ENCODE measurements at regions not wholly inside any gene's neighbourhood (a gene's known extent, or its start where the extent isn't known, plus 50 kb on each side); places are given as distances from the start of the nearest gene placed in this dataset.

DNA sequence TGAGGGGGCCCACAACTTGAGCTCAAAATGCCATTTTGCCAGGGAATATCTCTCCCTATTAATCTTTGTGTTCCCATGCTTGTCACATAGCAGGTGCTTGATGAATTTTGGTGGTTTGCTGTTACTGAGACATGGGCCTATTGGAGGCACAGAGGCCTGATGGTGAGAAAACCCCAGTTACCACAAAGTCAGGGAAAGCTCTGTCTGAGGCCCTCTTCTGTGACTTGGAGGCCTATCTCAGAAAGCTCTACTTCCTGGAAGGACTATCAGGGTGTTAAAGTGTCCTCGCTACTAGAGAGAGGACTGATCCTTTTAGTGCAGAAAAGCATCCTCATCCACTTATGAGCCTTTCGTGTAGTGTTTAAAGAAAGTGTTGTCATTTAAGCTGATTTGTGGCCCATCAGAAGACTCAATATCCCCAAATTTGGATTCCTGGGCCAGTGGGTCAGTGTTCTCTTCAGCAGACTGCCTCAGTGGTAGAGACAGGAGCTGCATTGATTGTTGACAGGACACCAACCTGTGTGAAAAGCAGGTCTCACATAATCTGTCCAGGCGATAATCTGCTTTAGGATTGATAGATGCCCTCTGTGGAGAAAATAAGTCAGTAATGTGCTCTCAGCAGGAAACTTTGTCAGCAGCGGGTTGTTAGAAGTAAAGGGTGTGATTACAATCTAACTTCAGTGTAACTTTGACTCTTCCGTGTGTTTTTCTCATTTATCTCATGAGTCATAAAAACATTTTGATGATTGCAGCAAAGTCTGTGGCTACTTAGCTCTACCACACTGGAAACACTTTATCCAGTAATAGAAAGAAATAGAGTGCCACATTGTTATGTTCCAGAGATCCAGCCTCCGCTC is 121.0 kb downstream of the AKAP11 start:
- no TSS peak for BruUV-seq (replicated peaks)
- Histone ChIP-seq H3K27me3 (replicated peaks in 1 of 2; ENCODE audit: control insufficient read depth in 2 of 2, insufficient read depth in 2 of 2, low read length in 1 of 2) (no peaks in the 10 kb centered on the region), H4K20me1 (ENCODE audit: control insufficient read depth, insufficient read depth) (no peaks in the 10 kb centered on the region), H3K4me2 (ENCODE audit: control insufficient read depth, insufficient read depth) (no peak overlapping the region), H2AFZ (ENCODE audit: control insufficient read depth, low read depth, low read length) (peak overlapping the region; percentile 16; the same call in 1 of the 2 replicates), H3K4me3 (no peak overlapping the region), H3K79me2 (ENCODE audit: control insufficient read depth, insufficient read depth, low read length) (no peaks in the 10 kb centered on the region), H3K27ac (ENCODE audit: control insufficient read depth, insufficient read depth) (peak overlapping the region; percentile 85), H3K36me3 (ENCODE audit: control insufficient read depth in 2 of 2, insufficient read depth in 2 of 2, low read length in 1 of 2) (no peaks in the 10 kb centered on the region), H3K9me3 (replicated peaks; ENCODE audit: control insufficient read depth, insufficient read depth, low read length) (no peaks in the 10 kb centered on the region; the same call in 2 of the 3 replicates), H3K9ac (ENCODE audit: control insufficient read depth, insufficient read depth, low read length) (no peak overlapping the region), H3K4me1 (ENCODE audit: control insufficient read depth, insufficient read depth, low read length) (peaks cover 56% of the 10 kb centered on the region)
- CTCF ChIA-PET = interaction anchor here (1.4 to 3.2 kb wide), 4 partner anchors 11 to 85 kb away, joined by 6 to 21 read pairs (median 12); no protein-coding TSS in a partner anchor
- no peak for TF ChIP-seq JUND (IDR thresholded peaks at IDR 0.05; ENCODE audit: low read depth, low read length)
- 0 out of 2 replicates have a peak, but pooled peaks have one; percentile 52 for TF ChIP-seq CBFB (IDR thresholded peaks at IDR 0.05; ENCODE audit: low read depth)
- TF ChIP-seq, protein P1, sequence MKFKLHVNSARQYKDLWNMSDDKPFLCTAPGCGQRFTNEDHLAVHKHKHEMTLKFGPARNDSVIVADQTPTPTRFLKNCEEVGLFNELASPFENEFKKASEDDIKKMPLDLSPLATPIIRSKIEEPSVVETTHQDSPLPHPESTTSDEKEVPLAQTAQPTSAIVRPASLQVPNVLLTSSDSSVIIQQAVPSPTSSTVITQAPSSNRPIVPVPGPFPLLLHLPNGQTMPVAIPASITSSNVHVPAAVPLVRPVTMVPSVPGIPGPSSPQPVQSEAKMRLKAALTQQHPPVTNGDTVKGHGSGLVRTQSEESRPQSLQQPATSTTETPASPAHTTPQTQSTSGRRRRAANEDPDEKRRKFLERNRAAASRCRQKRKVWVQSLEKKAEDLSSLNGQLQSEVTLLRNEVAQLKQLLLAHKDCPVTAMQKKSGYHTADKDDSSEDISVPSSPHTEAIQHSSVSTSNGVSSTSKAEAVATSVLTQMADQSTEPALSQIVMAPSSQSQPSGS (IDR thresholded peaks at IDR 0.05; ENCODE audit: low read length) = 0 out of 2 replicates have a peak, but pooled peaks have one; percentile 17
- no peak for TF ChIP-seq POLR2A (IDR thresholded peaks at IDR 0.05; ENCODE audit: low read depth, low read length)
- peak; percentile 56; the same call in 1 of the 2 replicates for TF ChIP-seq IKZF1 (conservative IDR thresholded peaks at IDR 0.05)
- no peak for TF ChIP-seq HDGF (IDR thresholded peaks at IDR 0.05)
- TF ChIP-seq TCF12 (IDR thresholded peaks at IDR 0.05; ENCODE audit: low read depth, low read length) = 0 out of 2 replicates have a peak, but pooled peaks have one; percentile 17
- TF ChIP-seq IKZF2 (IDR thresholded peaks at IDR 0.05) = peak; percentile 27 to 33; a peak in 2 of 4 replicates
- peak; percentile 18; the same call in 1 of the 2 replicates for TF ChIP-seq RAD21 (IDR thresholded peaks at IDR 0.05; ENCODE audit: insufficient read depth, low read depth, low read length)
- TF ChIP-seq EGR1 (IDR thresholded peaks at IDR 0.05; ENCODE audit: borderline replicate concordance in 1 of 2, low read depth in 2 of 2, low read length in 2 of 2) = 0 out of 3 replicates have a peak, but pooled peaks of 1 of the 2 experiments have one; percentile 24
- no peak for TF ChIP-seq YBX1 (IDR thresholded peaks at IDR 0.05)
- 0 out of 2 replicates have a peak, but pooled peaks have one; percentile 13 for TF ChIP-seq BCL11A (IDR thresholded peaks at IDR 0.05; ENCODE audit: low read depth, low read length)
- peak; percentile 15; the same call in 1 of the 2 replicates for TF ChIP-seq TAF1 (IDR thresholded peaks at IDR 0.05; ENCODE audit: borderline replicate concordance, low read depth, low read length)
- TF ChIP-seq DPF2 (IDR thresholded peaks at IDR 0.05) = no peak
- peak; percentile 94 for TF ChIP-seq RUNX3 (IDR thresholded peaks at IDR 0.05; ENCODE audit: low read length)
- DNase-seq (ENCODE audit: low read depth, low spot score) (no peak), ATAC-seq (peak; percentile 33; the same call in 2 of the 3 replicates), FAIRE-seq (no peak)
- 73% methylated on average over 6 of the region's 6 CpGs for WGBS (ENCODE audit: insufficient coverage, insufficient replicate concordance, low lambda C conversion rate, missing lambda C conversion rate)
- in situ Hi-C loops (cut with MboI) (no loop called here), intact Hi-C loops (cut with micrococcal nuclease; ENCODE audit: unreplicated experiment) (no loop called here)
- POLR2A ChIA-PET = interaction anchor here (1.1 to 3.0 kb wide), 4 partner anchors 10 to 15 kb away, joined by 4 to 35 read pairs (median 13); no protein-coding TSS in a partner anchor
- RAD21 ChIA-PET (ENCODE audit: unreplicated experiment) = interaction anchor here (0.6 to 2.8 kb wide), 7 partner anchors 9 to 85 kb away, joined by 3 to 26 read pairs (median 8); no protein-coding TSS in a partner anchor
- SMC1A ChIA-PET (ENCODE audit: uncharacterized antibody, unreplicated experiment) = interaction anchor here (0.7 to 8.7 kb wide), 10 partner anchors 10 to 133 kb away, joined by 3 to 114 read pairs (median 4); no protein-coding TSS in a partner anchor
